ENCODE measurements at regions not wholly inside any gene's neighbourhood (a gene's known extent, or its start where the extent isn't known, plus 50 kb on each side); places are given as distances from the start of the nearest gene placed in this dataset.
"Not testable (repeated sequence)": the region's sequence is repeated elsewhere in the genome, so short reads cannot be mapped to it uniquely, and the experiment has no call there.

DNA sequence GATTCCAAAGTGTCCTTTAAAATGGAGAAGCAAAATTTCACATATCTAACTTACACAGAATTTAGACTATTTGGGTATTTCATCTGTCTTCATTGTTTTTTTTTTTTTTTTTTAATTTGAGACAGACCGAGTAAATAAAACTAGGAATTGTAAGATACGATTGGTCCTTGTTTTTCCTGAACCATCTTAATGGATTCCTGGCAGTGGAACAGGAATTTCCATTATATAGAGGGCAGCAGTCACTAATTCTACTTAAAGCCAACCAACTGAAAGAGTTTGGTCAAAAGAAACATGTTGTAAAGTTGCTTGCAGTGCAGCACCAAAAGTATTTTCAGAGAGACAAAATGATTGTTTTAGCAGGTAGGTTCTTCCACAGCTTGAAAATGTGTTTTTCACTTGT, 72.5 kb upstream of the HGF start:
- no peak overlapping the region for H3K27ac ChIP-seq
- H3K36me3 ChIP-seq (ENCODE audit: low read depth, missing control alignments), result no peaks in the 10 kb centered on the region
- DNase-seq, result no peak
- H3K4me3 ChIP-seq, result no peak overlapping the region
- 77 to 84% methylated on average over 2 of the region's 2 CpGs for WGBS, 2 donors
- no peaks in the 10 kb centered on the region for H3K9me3 ChIP-seq
- intact Hi-C loops (cut with DNase I; ENCODE audit: low total_unique reads), result no loop called here
- TF ChIP-seq, protein P1, sequence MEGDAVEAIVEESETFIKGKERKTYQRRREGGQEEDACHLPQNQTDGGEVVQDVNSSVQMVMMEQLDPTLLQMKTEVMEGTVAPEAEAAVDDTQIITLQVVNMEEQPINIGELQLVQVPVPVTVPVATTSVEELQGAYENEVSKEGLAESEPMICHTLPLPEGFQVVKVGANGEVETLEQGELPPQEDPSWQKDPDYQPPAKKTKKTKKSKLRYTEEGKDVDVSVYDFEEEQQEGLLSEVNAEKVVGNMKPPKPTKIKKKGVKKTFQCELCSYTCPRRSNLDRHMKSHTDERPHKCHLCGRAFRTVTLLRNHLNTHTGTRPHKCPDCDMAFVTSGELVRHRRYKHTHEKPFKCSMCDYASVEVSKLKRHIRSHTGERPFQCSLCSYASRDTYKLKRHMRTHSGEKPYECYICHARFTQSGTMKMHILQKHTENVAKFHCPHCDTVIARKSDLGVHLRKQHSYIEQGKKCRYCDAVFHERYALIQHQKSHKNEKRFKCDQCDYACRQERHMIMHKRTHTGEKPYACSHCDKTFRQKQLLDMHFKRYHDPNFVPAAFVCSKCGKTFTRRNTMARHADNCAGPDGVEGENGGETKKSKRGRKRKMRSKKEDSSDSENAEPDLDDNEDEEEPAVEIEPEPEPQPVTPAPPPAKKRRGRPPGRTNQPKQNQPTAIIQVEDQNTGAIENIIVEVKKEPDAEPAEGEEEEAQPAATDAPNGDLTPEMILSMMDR (IDR thresholded peaks at IDR 0.05), result no peak
- TF ChIP-seq POLR2A (IDR thresholded peaks at IDR 0.05), result no peak
- H3K27me3 ChIP-seq, result no peaks in the 10 kb centered on the region
- no peaks in the 10 kb centered on the region for H3K4me1 ChIP-seq

DNA sequence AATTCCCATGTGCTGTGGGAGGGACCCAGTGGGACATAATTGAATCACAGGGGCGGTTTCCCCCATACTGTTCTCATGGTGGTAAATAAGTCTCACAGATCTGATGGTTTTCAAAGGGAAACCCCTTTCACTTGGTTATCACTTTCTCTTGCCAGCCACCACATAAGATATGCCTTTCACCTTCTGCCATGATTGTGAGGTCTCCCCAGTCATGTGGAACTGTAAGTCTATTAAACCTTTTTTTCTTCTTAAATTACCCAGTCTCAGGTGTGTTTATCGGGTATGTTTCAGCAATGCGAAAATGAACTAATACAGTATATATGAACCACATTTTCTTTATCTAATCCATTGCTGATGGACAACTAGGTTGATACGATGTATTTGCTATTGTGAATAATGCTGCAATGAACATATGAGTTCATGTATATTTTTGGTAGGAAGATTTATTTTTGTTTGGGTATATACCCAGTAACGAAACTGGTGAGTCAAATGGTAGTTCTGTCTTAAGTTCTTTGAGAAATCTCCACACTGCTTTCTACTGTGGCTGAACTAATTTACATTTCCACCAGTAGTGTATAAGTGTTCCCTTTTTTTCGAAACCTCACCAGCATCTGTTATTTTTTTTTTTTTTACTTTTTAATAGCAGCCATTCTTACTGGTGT, 70.0 kb upstream of the HGF start:
- no peak for TF ChIP-seq POLR2A (IDR thresholded peaks at IDR 0.05)
- TF ChIP-seq, protein P1 (IDR thresholded peaks at IDR 0.05), result no peak
- Histone ChIP-seq H3K4me3 (no peak overlapping the region), H3K4me1 (no peaks in the 10 kb centered on the region), H3K36me3 (ENCODE audit: low read depth, missing control alignments) (no peaks in the 10 kb centered on the region), H3K9me3 (no peaks in the 10 kb centered on the region), H3K27me3 (no peaks in the 10 kb centered on the region), H3K27ac (no peak overlapping the region)
- DNase-seq, result no peak
- whole genome bisulfite sequencing, 2 donors, result 92 to 98% methylated on average over 6 of the region's 6 CpGs
- intact Hi-C loops (cut with DNase I; ENCODE audit: low total_unique reads), result no loop called here

DNA sequence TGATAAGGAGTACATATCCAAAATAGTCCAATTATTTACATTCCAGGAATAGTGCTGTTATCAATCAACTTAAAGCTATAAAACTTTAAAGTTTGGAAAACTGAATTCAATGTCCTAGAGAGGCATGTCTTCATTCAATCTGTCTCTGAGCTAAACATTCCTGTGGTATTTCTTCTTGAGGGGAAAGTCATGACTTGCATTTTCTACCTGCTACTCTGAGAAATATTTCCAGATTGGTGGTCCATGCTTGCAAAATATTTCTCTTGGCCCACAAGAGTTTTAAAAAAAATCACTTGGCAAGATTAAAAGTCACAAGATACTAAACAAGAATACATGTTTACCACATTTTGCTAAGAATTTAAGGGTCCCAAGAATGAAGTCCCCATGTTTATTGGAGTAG, 63.6 kb upstream of the HGF start:
- H3K4me1 ChIP-seq, result no peaks in the 10 kb centered on the region
- DNase-seq, result no peak
- intact Hi-C loops (cut with DNase I; ENCODE audit: low total_unique reads), result no loop called here

DNA sequence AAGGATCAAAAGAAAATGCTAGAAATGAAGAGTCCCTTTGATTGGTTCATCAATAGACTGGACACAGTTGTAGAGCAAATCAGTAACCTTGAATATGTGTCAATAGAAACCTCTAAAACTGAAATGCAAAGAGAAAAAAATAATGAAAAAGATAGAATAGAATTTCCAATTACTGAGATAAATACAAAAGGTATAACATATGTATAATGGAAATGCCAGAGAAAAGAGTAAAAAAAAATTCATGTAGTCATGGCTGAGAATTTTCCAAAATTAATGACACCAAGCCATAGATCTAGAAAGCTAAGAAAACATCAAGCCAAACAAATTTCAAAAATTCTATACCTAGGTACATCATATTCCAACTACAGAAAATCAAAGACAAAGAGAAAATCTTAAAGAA, 62.0 kb upstream of the HGF start:
- Histone ChIP-seq H3K27ac (no peak overlapping the region), H3K4me3 (no peak overlapping the region), H3K36me3 (ENCODE audit: low read depth, missing control alignments) (no peaks in the 10 kb centered on the region), H3K9me3 (no peaks in the 10 kb centered on the region), H3K27me3 (no peaks in the 10 kb centered on the region), H3K4me1 (no peaks in the 10 kb centered on the region)
- no peak for DNase-seq
- TF ChIP-seq, protein P1 (IDR thresholded peaks at IDR 0.05), result no peak
- no peak for TF ChIP-seq POLR2A (IDR thresholded peaks at IDR 0.05)
- intact Hi-C loops (cut with DNase I; ENCODE audit: low total_unique reads), result no loop called here

More for the DNA sequence above, 63.6 kb upstream of the HGF start:
- Histone ChIP-seq H3K9me3 (no peaks in the 10 kb centered on the region), H3K27me3 (no peaks in the 10 kb centered on the region), H3K27ac (no peak overlapping the region), H3K36me3 (ENCODE audit: low read depth, missing control alignments) (no peaks in the 10 kb centered on the region), H3K4me3 (no peak overlapping the region)
- TF ChIP-seq, protein P1 (IDR thresholded peaks at IDR 0.05), result no peak
- TF ChIP-seq POLR2A (IDR thresholded peaks at IDR 0.05), result no peak

GRCh38 chr7:81829511-81829910, 59.7 kb upstream of the HGF start:
- H3K36me3 ChIP-seq (ENCODE audit: low read depth, missing control alignments); H3K4me3 ChIP-seq; DNase-seq; H3K9me3 ChIP-seq; intact Hi-C loops (cut with DNase I; ENCODE audit: low total_unique reads); H3K27ac ChIP-seq; H3K27me3 ChIP-seq; H3K4me1 ChIP-seq: not testable (repeated sequence)
- 89 to 91% methylated on average over 4 of the region's 4 CpGs for WGBS, 2 donors
